ENCODE measurements at regions not wholly inside any gene's neighbourhood (a gene's known extent, or its start where the extent isn't known, plus 50 kb on each side); places are given as distances from the start of the nearest gene placed in this dataset.

- no peak overlapping the region for H3K4me3 ChIP-seq (ENCODE audit: low read depth in 1 of 3, low read length in 3 of 3)
- WGBS: 73% methylated on average over 13 of the region's 13 CpGs
- H3K36me3 ChIP-seq (ENCODE audit: control insufficient read depth in 4 of 4, insufficient read depth in 3 of 4, low read depth in 1 of 4, low read length in 3 of 4): no peaks in the 10 kb centered on the region
- no peak overlapping the region for H3K27ac ChIP-seq (ENCODE audit: low read depth in 1 of 2, low read length in 2 of 2)
- TF ChIP-seq TAF1 (conservative IDR thresholded peaks at IDR 0.05): no peak
- TF ChIP-seq RXRA (IDR thresholded peaks at IDR 0.05): no peak
- TF ChIP-seq EGR1 (IDR thresholded peaks at IDR 0.05; ENCODE audit: low read depth in 2 of 2): no peak
- TF ChIP-seq FOXA1 (IDR thresholded peaks at IDR 0.05): no peak
- TF ChIP-seq NR2F2 (IDR thresholded peaks at IDR 0.05): no peak
- no peak for TF ChIP-seq SP1 (IDR thresholded peaks at IDR 0.05)
- no peak for TF ChIP-seq REST (IDR thresholded peaks at IDR 0.05)
- TF ChIP-seq JUND (IDR thresholded peaks at IDR 0.05): no peak
- TF ChIP-seq HNF4A (conservative IDR thresholded peaks at IDR 0.05): no peak
- TF ChIP-seq YY1 (IDR thresholded peaks at IDR 0.05): no peak
- peaks cover 0 to 2% (median 0%) of the 10 kb centered on the region in 4 donors for H3K27me3 ChIP-seq (ENCODE audit: control insufficient read depth in 4 of 4, insufficient read depth in 4 of 4, low read length in 3 of 4)
- no peaks in the 10 kb centered on the region for H3K9me3 ChIP-seq (ENCODE audit: control insufficient read depth in 4 of 4, low read length in 3 of 4)
- H3K4me1 ChIP-seq (ENCODE audit: control insufficient read depth in 4 of 4, insufficient read depth in 4 of 4, low read length in 3 of 4): no peaks in the 10 kb centered on the region
- no peak overlapping the region for H3K9ac ChIP-seq (ENCODE audit: low read depth in 1 of 2, low read length in 2 of 2)
- no peak for DNase-seq (ENCODE audit: low spot score)
Measured at GRCh38 chr14:104254735-104255400, 116.5 kb downstream of the KIF26A start.

GRCh38 chr14:104256025-104256424 is 117.6 kb downstream of the KIF26A start:
- Histone ChIP-seq H3K9ac (ENCODE audit: low read depth in 1 of 2, low read length in 2 of 2) (no peak overlapping the region), H3K36me3 (ENCODE audit: control insufficient read depth in 4 of 4, insufficient read depth in 3 of 4, low read depth in 1 of 4, low read length in 3 of 4) (no peaks in the 10 kb centered on the region), H3K9me3 (ENCODE audit: control insufficient read depth in 4 of 4, low read length in 3 of 4) (no peaks in the 10 kb centered on the region), H3K27ac (ENCODE audit: low read depth in 1 of 2, low read length in 2 of 2) (no peak overlapping the region), H3K27me3 (ENCODE audit: control insufficient read depth in 4 of 4, insufficient read depth in 4 of 4, low read length in 3 of 4) (peaks cover 0 to 2% (median 0%) of the 10 kb centered on the region in 4 donors), H3K4me1 (ENCODE audit: control insufficient read depth in 4 of 4, insufficient read depth in 4 of 4, low read length in 3 of 4) (no peaks in the 10 kb centered on the region), H3K4me3 (ENCODE audit: low read depth in 1 of 3, low read length in 3 of 3) (no peak overlapping the region)
- no peak for DNase-seq (ENCODE audit: low spot score)
- 87% methylated on average over 2 of the region's 2 CpGs for WGBS
- TF ChIP-seq GABPA (IDR thresholded peaks at IDR 0.05 in 1 of 2, conservative IDR thresholded peaks at IDR 0.05 in 1 of 2) (no peak), HNF4G (IDR thresholded peaks at IDR 0.05) (no peak), REST (IDR thresholded peaks at IDR 0.05) (no peak), ATF3 (IDR thresholded peaks at IDR 0.05) (no peak), YY1 (IDR thresholded peaks at IDR 0.05) (no peak), ZBTB33 (IDR thresholded peaks at IDR 0.05) (no peak), MAX (IDR thresholded peaks at IDR 0.05) (no peak), FOXA2 (IDR thresholded peaks at IDR 0.05) (no peak)
